GM12891 (cell line): ENCODE measurements at regions not wholly inside any gene's neighbourhood (a gene's known extent, or its start where the extent isn't known, plus 50 kb on each side); places are given as distances from the start of the nearest gene placed in this dataset.

Source experiments
- POLR2A ChIP-seq: IDR thresholded peaks from 2 replicates; pipeline ENCODE4 v1.6.1; 2011; ENCODE audit warnings: low read depth, low read length, control low read depth
- POLR2AphosphoS5 ChIP-seq: IDR thresholded peaks from 2 replicates; pipeline ENCODE4 v1.6.1; 2011; ENCODE audit warnings: low read depth, low read length, control low read depth

DNA sequence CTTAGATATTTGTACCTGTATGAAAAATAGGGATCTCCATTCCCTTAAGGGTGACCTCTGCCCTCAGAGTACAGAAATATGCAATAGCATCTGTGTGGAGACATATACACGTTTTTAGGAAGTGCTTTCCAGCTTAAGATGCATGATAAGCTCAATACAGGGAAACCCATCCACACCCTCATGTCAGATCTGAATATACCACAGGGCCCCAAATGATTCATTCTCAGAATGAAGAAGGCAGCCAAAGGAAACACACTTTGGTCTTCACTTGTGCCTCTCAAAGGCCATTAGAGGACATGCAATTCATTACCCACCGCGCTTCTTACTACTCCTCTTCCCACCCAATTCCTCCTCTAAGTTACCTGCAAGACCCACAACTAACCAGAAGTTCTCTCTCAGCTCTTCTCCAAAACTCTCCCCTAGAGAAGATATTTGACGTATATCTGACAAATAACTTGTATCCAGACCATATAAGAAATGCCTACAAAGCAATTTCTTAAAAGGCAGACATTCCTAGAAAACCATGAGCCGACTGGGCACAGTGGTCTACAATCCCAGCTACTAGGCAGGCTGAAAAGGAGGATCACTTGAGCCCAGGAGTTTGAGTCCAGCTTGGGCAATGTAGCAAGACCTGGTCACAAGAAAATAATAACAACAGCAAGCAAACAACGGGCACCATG is 103.0 kb downstream of the OAT start:
- TF ChIP-seq POLR2A (no peak), POLR2AphosphoS5 (no peak)
